K562 (cell line): ENCODE measurements at regions not wholly inside any gene's neighbourhood (a gene's known extent, or its start where the extent isn't known, plus 50 kb on each side); places are given as distances from the start of the nearest gene placed in this dataset.

Experiments used
- ATAC-seq: fragments of 200-7000 bp; cut with Tn5 transposase; 3 replicates; pipeline ENCODE4 v1.9.1; 2020; ENCODE audit warnings: moderate library complexity
- BruUV-seq: library from RNA; stranded (reverse); fragments of 400-500 nt; replicated peaks from 2 replicates; lab custom pipeline; 2021; lab: Mats Ljungman, UMichigan
- CTCF ChIA-PET: fragments of 300-600 bp; formaldehyde crosslinking; extraction: SDS; loops from one replicate; lab custom pipeline; 2021; ENCODE audit warnings: low intra/inter-chr PET ratio; lab: Yijun Ruan, JAX
- POLR2A ChIA-PET: fragments of 300-600, 350-650 bp; sonication (Branson Sonifier 250); formaldehyde crosslinking; extraction: SDS; loops from one replicate; lab custom pipeline; 2021; ENCODE audit warnings: antibody characterized with exemption, inconsistent platforms; lab: Yijun Ruan, JAX
- DNase-seq, 4 experiments: peaks; one replicate each; pipeline versions ENCODE4 v3.0.0 to v3.0.0-alpha.2; 2011 to 2018; ENCODE audit warnings: low spot score in 3 of 4, mixed read lengths in 3 of 4; ENCODE audit errors: extremely low read depth in 1 of 4
- FAIRE-seq: peaks from 2 replicates; lab custom pipeline; 2011; peaks lifted over from hg19 to GRCh38; lab: Jason Lieb, UNC
- H2AFZ ChIP-seq: 2 replicates; pipeline ENCODE4 v1.6.0; 2011; ENCODE audit warnings: low read depth, low read length, control low read depth, inconsistent platforms
- H3K27ac ChIP-seq: fragments of 200-600 bp; 3 replicates; pipeline ENCODE4 v1.8.0; 2011; ENCODE audit warnings: low read depth, mild to moderate bottlenecking, control low read depth, inconsistent platforms, low read length, moderate library complexity, mixed read lengths; ENCODE audit errors: extremely low read depth
- H3K27me3 ChIP-seq, 2 experiments: fragments of 300-600 bp in 1 of 2; 2 replicates in 1 of 2; 3 replicates in 1 of 2; pipeline versions ENCODE4 v1.6.0 to v1.8.0; 2011; ENCODE audit warnings: inconsistent platforms in 2 of 2, low read length in 2 of 2, mild to moderate bottlenecking in 1 of 2, mixed read lengths in 1 of 2, moderate library complexity in 1 of 2; ENCODE audit not compliant: control insufficient read depth in 2 of 2, insufficient read depth in 2 of 2
- H3K36me3 ChIP-seq: fragments of 300-600 bp; 3 replicates; pipeline ENCODE4 v1.8.0; 2011; ENCODE audit warnings: mild to moderate bottlenecking, low read length, inconsistent platforms; ENCODE audit not compliant: control insufficient read depth, insufficient read depth
- H3K4me1 ChIP-seq, 2 experiments: fragments of 200-600 bp in 1 of 2; replicated peaks in 1 of 2; 2 replicates in 1 of 2; 3 replicates in 1 of 2; pipeline versions ENCODE4 v1.5.1 to v1.8.0; 2011; ENCODE audit warnings: inconsistent platforms in 2 of 2, low read length in 2 of 2, mild to moderate bottlenecking in 1 of 2, mixed read lengths in 1 of 2, moderate library complexity in 1 of 2; ENCODE audit not compliant: control insufficient read depth in 2 of 2, insufficient read depth in 2 of 2
- H3K4me2 ChIP-seq: 2 replicates; pipeline ENCODE4 v1.6.1; 2011; ENCODE audit warnings: low read length, control low read depth, inconsistent platforms, mixed read lengths; ENCODE audit not compliant: insufficient read depth
- H3K4me3 ChIP-seq: fragments of 200-600 bp; sonication (generic), shearing (Covaris generic); 2 replicates; pipeline ENCODE4 v1.5.1; 2016; ENCODE audit warnings: control low read depth, inconsistent platforms
- H3K79me2 ChIP-seq: fragments of 200-600 bp; 3 replicates; pipeline ENCODE4 v1.8.0; 2011; ENCODE audit warnings: low read length, inconsistent platforms; ENCODE audit not compliant: control insufficient read depth, insufficient read depth
- H3K9ac ChIP-seq, 2 experiments: 2 replicates each; pipeline versions ENCODE4 v1.6.0 to v1.6.1; 2011; ENCODE audit warnings: low read depth in 2 of 2, low read length in 2 of 2, control low read depth in 1 of 2, inconsistent platforms in 1 of 2, mild to moderate bottlenecking in 1 of 2, mixed read lengths in 1 of 2; ENCODE audit not compliant: insufficient read depth in 1 of 2
- H3K9me1 ChIP-seq: one replicate; pipeline ENCODE4 v1.6.0; 2011; ENCODE audit warnings: inconsistent platforms, mild to moderate bottlenecking, low read length, moderate library complexity; ENCODE audit not compliant: control insufficient read depth, insufficient read depth
- H3K9me3 ChIP-seq: replicated peaks from 2 replicates; pipeline ENCODE4 v1.5.1; 2011; ENCODE audit warnings: low read depth, low read length, inconsistent platforms; ENCODE audit not compliant: control insufficient read depth, insufficient read depth
- H4K20me1 ChIP-seq: replicated peaks from 2 replicates; pipeline ENCODE4 v1.6.1; 2011; ENCODE audit warnings: low read length, inconsistent platforms, mixed read lengths; ENCODE audit not compliant: control insufficient read depth, insufficient read depth
- EP400 ChIP-seq: fragments of 450-650 bp; IDR thresholded peaks from 2 replicates; pipeline ENCODE4 v1.6.1; 2017; ENCODE audit warnings: antibody characterized with exemption, mild to moderate bottlenecking, moderate library complexity
- GTF2A2 ChIP-seq: IDR thresholded peaks from 2 replicates; pipeline ENCODE4 v1.6.1; 2016; ENCODE audit warnings: mild to moderate bottlenecking, missing genetic modification characterization, missing compliant biosample characterization
- PHB2 ChIP-seq: fragments of 450-650 bp; IDR thresholded peaks from 2 replicates; pipeline ENCODE4 v1.6.1; 2017; ENCODE audit warnings: low read depth
- SIN3A ChIP-seq, 2 experiments: fragments of 150-350 bp in 1 of 2; IDR thresholded peaks; 2 replicates each; pipeline ENCODE4 v1.6.1; 2011 to 2016; ENCODE audit warnings: borderline replicate concordance in 2 of 2, low read depth in 2 of 2, low read length in 2 of 2, mild to moderate bottlenecking in 2 of 2, moderate library complexity in 2 of 2; ENCODE audit not compliant: control insufficient read depth in 1 of 2
- TCF3 ChIP-seq: sonication (generic); formaldehyde crosslinking; IDR thresholded peaks from 2 replicates; pipeline ENCODE4 v1.4.0; 2020; ENCODE audit warnings: mild to moderate bottlenecking, missing genetic modification reagents
- ZBTB26 ChIP-seq: fragments of 450-650 bp; formaldehyde crosslinking; IDR thresholded peaks from 2 replicates; pipeline ENCODE4 v1.4.0; 2022; ENCODE audit warnings: missing genetic modification characterization
- ZNF224 ChIP-seq: sonication (generic); formaldehyde crosslinking; IDR thresholded peaks from 2 replicates; pipeline ENCODE4 v1.8.0; 2022; ENCODE audit warnings: mild to moderate bottlenecking, missing genetic modification reagents
- ZNF717 ChIP-seq: fragments of 250-450 bp; sonication (Bioruptor Pico); IDR thresholded peaks from 2 replicates; pipeline ENCODE4 v1.5.0; 2021
- WGBS: fragments of 100-300 bp; shearing (Covaris generic); methylation state at CpG from one replicate; pipeline ENCODE4 v1.1.6; 2016; ENCODE audit warnings: low coverage, mixed read lengths; ENCODE audit not compliant: insufficient coverage; ENCODE audit errors: missing lambda C conversion rate; 5-methylcytosine and 5-hydroxymethylcytosine counted together
- in situ Hi-C: fragments of 300-500 bp; cut with MboI; formaldehyde crosslinking; loops from 4 replicates; pipeline ENCODE4 v1.15.0; 2018; ENCODE audit warnings: inconsistent platforms, mixed read lengths
- intact Hi-C: fragments of 100-400 bp; cut with micrococcal nuclease; formaldehyde crosslinking; loops from 2 replicates; pipeline ENCODE4 v1.14.2; 2022

GRCh38 chr13:57874530-57874929 is 243.0 kb downstream of the PCDH17 start:
- POLR2A ChIA-PET: no interaction called here

GRCh38 chr13:57877601-57878000 is 246.1 kb downstream of the PCDH17 start:
- WGBS: 0% methylated on average over 1 of the region's 2 CpGs
- Histone ChIP-seq H3K79me2 (no peaks in the 10 kb centered on the region), H3K9me3 (no peaks in the 10 kb centered on the region), H3K36me3 (no peaks in the 10 kb centered on the region), H3K27me3 (no peaks in the 10 kb centered on the region), H3K9me1 (no peaks in the 10 kb centered on the region), H3K9ac (no peak overlapping the region), H4K20me1 (no peaks in the 10 kb centered on the region), H3K4me3 (no peak overlapping the region), H3K27ac (no peak overlapping the region), H3K4me1 (no peaks in the 10 kb centered on the region), H3K4me2 (no peak overlapping the region), H2AFZ (no peak overlapping the region)
- FAIRE-seq (no peak), ATAC-seq (no peak), DNase-seq (no peak)
- intact Hi-C loops (no loop called here), in situ Hi-C loops (no loop called here)
- no TSS peak for BruUV-seq
- ChIA-PET CTCF (no interaction called here), POLR2A (no interaction called here)
- TF ChIP-seq SIN3A (IDR thresholded peaks at IDR 0.05; ENCODE audit: borderline replicate concordance in 2 of 2, control insufficient read depth in 1 of 2, low read depth in 2 of 2, low read length in 2 of 2): no peak
- no peak for TF ChIP-seq PHB2
- TF ChIP-seq GTF2A2 (tag): no peak
- TF ChIP-seq ZNF224 (CRISPR knock-in tag): no peak
- TF ChIP-seq ZBTB26: no peak

More at GRCh38 chr13:57874530-57874929, 243.0 kb downstream of the PCDH17 start:
- H3K79me2 ChIP-seq: no peaks in the 10 kb centered on the region
- BruUV-seq: no TSS peak
- no peaks in the 10 kb centered on the region for H3K36me3 ChIP-seq
- no peaks in the 10 kb centered on the region for H3K9me3 ChIP-seq
- CTCF ChIA-PET: no interaction called here
- no peaks in the 10 kb centered on the region for H3K27me3 ChIP-seq
- in situ Hi-C loops (no loop called here), intact Hi-C loops (no loop called here)
- FAIRE-seq: no peak
- no peak overlapping the region for H3K4me3 ChIP-seq
- no peak for ATAC-seq
- 0% methylated on average over 3 of the region's 3 CpGs for WGBS
- H3K4me2 ChIP-seq: no peak overlapping the region
- H2AFZ ChIP-seq: no peak overlapping the region
- no peaks in the 10 kb centered on the region for H3K4me1 ChIP-seq
- no peak for DNase-seq
- H3K27ac ChIP-seq: no peak overlapping the region
- H3K9ac ChIP-seq: no peak overlapping the region
- H4K20me1 ChIP-seq: no peaks in the 10 kb centered on the region
- H3K9me1 ChIP-seq: no peaks in the 10 kb centered on the region
- TF ChIP-seq ZNF717 (CRISPR knock-in tag): no peak
- no peak for TF ChIP-seq EP400
- 0 out of 2 replicates have a peak, but pooled peaks have one; percentile 26 for TF ChIP-seq TCF3 (CRISPR knock-in tag)
